IPS DF 6.9 (cell line): ENCODE measurements at regions not wholly inside any gene's neighbourhood (a gene's known extent, or its start where the extent isn't known, plus 50 kb on each side); places are given as distances from the start of the nearest gene placed in this dataset.
"Not testable (repeated sequence)": the region's sequence is repeated elsewhere in the genome, so short reads cannot be mapped to it uniquely, and the experiment has no call there.

ENCODE experiments used
- DNase-seq: peaks from one replicate; pipeline ENCODE4 v3.0.0-alpha.2; 2013; ENCODE audit warnings: low read depth, low spot score
- H3K27ac ChIP-seq: one replicate; pipeline ENCODE4 v1.5.1; 2013; ENCODE audit warnings: low read length, control low read depth
- H3K27me3 ChIP-seq: 2 replicates; pipeline ENCODE4 v1.6.1; 2013; ENCODE audit warnings: mild to moderate bottlenecking, low read length; ENCODE audit not compliant: control insufficient read depth, insufficient read depth
- H3K36me3 ChIP-seq: 2 replicates; pipeline ENCODE4 v1.6.1; 2013; ENCODE audit warnings: low read length; ENCODE audit not compliant: control insufficient read depth, insufficient read depth
- H3K4me1 ChIP-seq: 2 replicates; pipeline ENCODE4 v1.6.1; 2013; ENCODE audit warnings: low read length; ENCODE audit not compliant: control insufficient read depth, insufficient read depth
- H3K4me3 ChIP-seq: 2 replicates; pipeline ENCODE4 v1.5.1; 2013; ENCODE audit warnings: mild to moderate bottlenecking, low read length
- H3K9me3 ChIP-seq: 2 replicates; pipeline ENCODE4 v1.6.1; 2013; ENCODE audit warnings: low read length, inconsistent platforms; ENCODE audit not compliant: control insufficient read depth, insufficient read depth
- WGBS: extraction: QIAGEN DNeasy Blood & Tissue Kit; methylation state at CpG from one replicate; pipeline ENCODE4 v1.1.7; 2013; ENCODE audit warnings: mixed read lengths, missing lambda C conversion rate; ENCODE audit not compliant: insufficient read length, insufficient coverage; 5-methylcytosine and 5-hydroxymethylcytosine counted together

DNA sequence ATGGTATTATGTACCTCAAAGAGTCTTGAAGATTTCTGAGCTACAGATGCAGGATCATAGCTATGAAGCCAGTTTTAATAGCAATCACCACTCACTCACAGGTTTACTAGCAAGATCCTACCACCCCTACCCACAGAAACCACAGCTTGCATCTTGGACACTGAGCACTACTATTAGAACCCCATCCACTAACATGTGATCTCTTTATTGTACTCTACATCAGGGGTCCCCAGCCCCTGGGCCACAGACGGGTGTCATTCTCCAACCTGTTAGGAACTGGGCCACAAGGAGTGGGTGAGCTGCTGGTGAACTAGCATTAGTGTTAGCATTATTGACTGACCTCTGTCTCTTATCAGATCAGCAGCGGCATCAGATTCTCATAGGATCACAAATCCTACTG lies 844.8 kb upstream of the CHORDC1 start:
- no peaks in the 10 kb centered on the region; the same call in 1 of the 2 replicates for H3K4me1 ChIP-seq
- no peak overlapping the region for H3K4me3 ChIP-seq
- no peak overlapping the region for H3K27ac ChIP-seq
- H3K9me3 ChIP-seq, result no peaks in the 10 kb centered on the region
- DNase-seq, result no peak
- H3K27me3 ChIP-seq, result no peaks in the 10 kb centered on the region
- no CpG with 5 or more reads among the region's 2 CpGs for WGBS
- no peaks in the 10 kb centered on the region for H3K36me3 ChIP-seq

DNA sequence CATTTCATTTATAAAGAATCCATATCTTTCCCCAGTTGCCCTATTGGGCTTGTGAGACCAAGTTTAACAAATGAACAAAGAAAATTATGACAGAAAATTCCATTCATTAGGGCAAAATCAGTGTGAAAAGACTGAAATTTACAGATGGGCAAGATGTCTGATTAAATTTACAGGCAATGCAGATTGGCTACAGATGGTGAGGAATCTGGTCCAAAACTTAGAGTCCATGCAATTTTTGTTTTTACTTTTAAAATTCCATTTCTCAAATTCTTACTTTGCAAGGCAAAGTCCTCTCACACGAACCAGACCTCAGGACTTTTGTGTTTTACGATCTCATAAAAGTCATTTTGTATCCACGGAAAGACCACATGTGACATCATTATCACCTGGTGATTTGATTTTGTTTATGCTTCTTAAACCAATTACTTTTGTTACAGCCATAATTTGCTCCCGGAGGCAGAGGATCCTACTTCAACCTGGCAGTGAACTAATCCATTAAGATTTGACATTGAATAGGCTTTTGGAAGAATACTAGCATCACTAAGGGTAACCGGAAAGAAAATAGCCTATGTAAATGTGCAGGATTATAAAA lies 843.7 kb upstream of the CHORDC1 start:
- Histone ChIP-seq H3K27ac (no peak overlapping the region), H3K4me3 (no peak overlapping the region), H3K27me3 (no peaks in the 10 kb centered on the region), H3K9me3 (no peaks in the 10 kb centered on the region), H3K4me1 (no peaks in the 10 kb centered on the region; the same call in 1 of the 2 replicates), H3K36me3 (no peaks in the 10 kb centered on the region)
- WGBS, result no CpG with 5 or more reads among the region's 5 CpGs
- DNase-seq, result no peak

DNA sequence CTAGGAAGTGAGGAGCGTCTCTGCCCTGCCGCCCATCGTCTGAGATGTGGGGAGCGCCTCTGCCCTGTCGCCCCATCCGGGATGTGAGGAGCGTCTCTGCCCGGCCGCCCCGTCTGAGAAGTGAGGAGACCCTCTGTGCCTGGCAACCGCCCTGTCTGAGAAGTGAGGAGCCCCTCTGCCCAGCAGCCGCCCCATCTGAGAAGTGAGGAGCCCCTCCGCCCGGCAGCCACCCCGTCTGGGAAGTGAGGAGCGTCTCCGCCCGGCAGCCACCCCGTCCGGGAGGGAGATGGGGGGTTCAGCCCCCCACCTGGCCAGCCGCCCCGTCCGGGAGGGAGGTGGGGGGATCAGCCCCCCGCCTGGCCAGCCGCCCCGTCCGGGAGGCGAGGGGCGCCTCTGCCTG lies 840.5 kb upstream of the CHORDC1 start:
- H3K27ac ChIP-seq, H3K36me3 ChIP-seq, H3K9me3 ChIP-seq, DNase-seq, H3K27me3 ChIP-seq, H3K4me3 ChIP-seq, H3K4me1 ChIP-seq: not testable (repeated sequence)
- WGBS, result no CpG with 5 or more reads among the region's 29 CpGs

DNA sequence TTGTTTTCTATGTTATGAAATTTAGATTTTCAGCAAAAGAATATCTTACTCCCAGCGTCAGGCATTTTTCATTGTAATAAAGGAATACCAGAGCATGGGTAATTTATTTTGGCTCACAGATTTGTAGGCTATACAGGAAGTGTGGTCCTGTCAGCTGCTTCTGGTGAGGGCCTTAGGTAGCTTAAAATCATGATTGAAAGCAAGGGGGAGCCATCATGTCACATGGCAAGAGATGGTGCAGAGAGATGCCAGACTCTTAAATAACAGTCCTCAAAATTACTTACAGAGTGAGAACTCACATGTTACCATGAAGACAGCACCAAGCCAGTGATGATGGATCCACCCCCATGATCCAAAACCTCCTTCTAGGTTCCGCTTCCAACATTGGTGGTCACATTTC lies 825.0 kb upstream of the CHORDC1 start:
- Histone ChIP-seq H3K4me1 (no peaks in the 10 kb centered on the region), H3K27ac (no peak overlapping the region), H3K4me3 (no peak overlapping the region), H3K27me3 (no peaks in the 10 kb centered on the region), H3K36me3 (no peaks in the 10 kb centered on the region), H3K9me3 (no peaks in the 10 kb centered on the region)
- no CpG with 5 or more reads among the region's 2 CpGs for WGBS
- no peak for DNase-seq

DNA sequence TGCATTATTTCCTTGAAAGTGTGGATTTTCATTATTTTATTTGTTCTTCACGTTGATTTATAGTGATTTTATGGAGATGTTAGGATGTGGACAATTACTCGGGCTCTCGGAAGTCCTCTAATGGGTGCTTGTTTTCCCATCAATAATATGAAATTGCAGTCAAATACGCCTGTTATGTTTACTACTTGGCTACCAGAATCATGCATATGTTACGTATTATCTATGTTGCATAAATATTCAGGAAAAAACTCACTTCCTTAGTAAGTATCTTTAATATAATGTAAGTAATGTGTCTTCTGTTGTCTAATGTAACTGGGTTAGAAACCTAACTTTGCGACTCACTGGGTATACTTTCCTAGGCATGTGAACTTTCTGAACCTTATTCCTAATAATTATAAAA lies 823.4 kb upstream of the CHORDC1 start:
- H3K27ac ChIP-seq, result no peak overlapping the region
- H3K27me3 ChIP-seq, result no peaks in the 10 kb centered on the region
- H3K4me1 ChIP-seq, result no peaks in the 10 kb centered on the region
- H3K9me3 ChIP-seq, result no peaks in the 10 kb centered on the region
- 100% methylated on average over 1 of the region's 6 CpGs for WGBS
- no peak for DNase-seq
- no peaks in the 10 kb centered on the region for H3K36me3 ChIP-seq
- H3K4me3 ChIP-seq, result no peak overlapping the region

DNA sequence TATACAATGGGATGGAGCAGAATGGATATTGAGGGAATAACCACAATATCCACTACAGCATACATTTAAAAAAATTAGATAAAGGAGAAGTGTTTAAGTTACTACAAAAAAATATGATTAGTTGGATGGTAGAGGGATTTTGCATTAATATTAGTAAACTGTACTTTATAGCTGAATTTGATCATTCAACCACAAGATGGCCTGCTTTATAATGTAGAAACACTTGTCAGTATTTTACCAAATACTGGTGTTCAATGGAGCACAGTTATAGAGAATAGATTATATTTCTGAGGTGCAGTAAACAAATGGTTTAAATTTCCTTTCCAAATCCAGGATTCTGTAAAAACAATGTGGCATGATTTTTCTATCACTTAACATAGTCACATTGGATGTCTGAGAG lies 818.8 kb upstream of the CHORDC1 start:
- H3K27me3 ChIP-seq, result no peaks in the 10 kb centered on the region
- H3K4me3 ChIP-seq, result no peak overlapping the region
- H3K36me3 ChIP-seq, result no peaks in the 10 kb centered on the region
- H3K4me1 ChIP-seq, result no peaks in the 10 kb centered on the region
- H3K9me3 ChIP-seq, result no peaks in the 10 kb centered on the region
- no peak overlapping the region for H3K27ac ChIP-seq
- no peak for DNase-seq

DNA sequence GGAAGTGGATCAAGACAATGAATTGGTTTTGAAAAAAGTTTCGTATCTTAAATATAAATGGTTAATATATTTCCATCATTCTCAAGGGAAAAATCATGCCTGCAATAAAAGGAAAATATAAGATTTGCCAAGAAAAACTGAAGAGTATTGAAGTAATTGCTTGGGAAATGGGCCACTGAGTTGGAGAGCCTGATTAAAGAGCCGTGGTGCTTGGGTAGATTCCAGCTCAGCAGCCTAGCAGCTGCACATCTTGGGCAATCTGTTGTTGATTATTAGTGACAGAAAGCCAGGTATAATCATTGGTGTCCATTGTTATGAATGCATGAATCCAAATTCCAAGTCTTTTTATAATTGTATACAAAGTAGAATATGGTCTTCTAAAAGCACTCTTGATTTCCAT lies 800.9 kb upstream of the CHORDC1 start:
- Histone ChIP-seq H3K4me1 (no peaks in the 10 kb centered on the region), H3K4me3 (no peak overlapping the region), H3K27me3 (no peaks in the 10 kb centered on the region), H3K27ac (no peak overlapping the region), H3K36me3 (no peaks in the 10 kb centered on the region), H3K9me3 (no peaks in the 10 kb centered on the region)
- WGBS, result no CpG with 5 or more reads among the region's 2 CpGs
- DNase-seq, result no peak

DNA sequence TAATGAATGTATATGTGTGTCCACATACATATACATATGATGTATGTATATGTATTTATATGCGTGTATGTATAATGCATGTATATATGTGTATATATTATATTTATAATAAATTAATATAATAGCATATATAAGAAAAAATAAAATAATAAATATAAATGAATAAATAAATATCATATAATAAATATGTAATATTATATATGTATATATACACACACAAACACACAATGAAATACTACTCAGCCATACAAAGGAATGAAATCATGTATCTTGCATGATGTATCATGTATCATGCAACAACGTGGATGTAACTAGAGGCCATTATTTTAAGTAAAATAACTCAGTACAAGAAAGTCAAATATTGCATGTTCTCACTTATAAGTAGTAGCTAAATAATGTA lies 788.7 kb upstream of the CHORDC1 start:
- H3K27ac ChIP-seq, result no peak overlapping the region
- WGBS, result no CpG with 5 or more reads among the region's 2 CpGs
- no peaks in the 10 kb centered on the region for H3K9me3 ChIP-seq
- no peaks in the 10 kb centered on the region for H3K4me1 ChIP-seq
- H3K4me3 ChIP-seq, result no peak overlapping the region
- H3K27me3 ChIP-seq, result no peaks in the 10 kb centered on the region
- DNase-seq, result no peak
- no peaks in the 10 kb centered on the region for H3K36me3 ChIP-seq

DNA sequence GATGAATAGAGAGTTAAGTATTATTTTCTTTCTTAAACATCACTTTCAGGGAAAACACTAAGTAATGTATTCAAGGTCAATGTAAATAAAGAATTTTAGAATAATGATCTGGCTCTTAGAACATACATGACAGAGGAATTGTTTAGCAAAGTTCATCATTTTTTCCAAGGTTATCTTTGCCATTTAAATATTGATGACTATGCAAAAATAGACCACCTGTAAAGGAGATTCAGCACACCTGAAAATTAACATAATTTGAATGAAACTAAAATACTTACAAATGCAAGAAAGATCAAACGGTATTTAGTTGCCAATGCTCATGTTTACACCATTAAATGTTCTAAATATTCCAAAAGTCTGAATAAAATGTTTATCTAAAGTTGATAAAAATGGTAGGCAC lies 782.6 kb upstream of the CHORDC1 start:
- Histone ChIP-seq H3K36me3 (no peaks in the 10 kb centered on the region), H3K4me3 (no peak overlapping the region), H3K4me1 (no peaks in the 10 kb centered on the region), H3K27ac (no peak overlapping the region), H3K27me3 (no peaks in the 10 kb centered on the region), H3K9me3 (no peaks in the 10 kb centered on the region)
- no peak for DNase-seq
- WGBS, result no CpG with 5 or more reads among the region's 1 CpG

DNA sequence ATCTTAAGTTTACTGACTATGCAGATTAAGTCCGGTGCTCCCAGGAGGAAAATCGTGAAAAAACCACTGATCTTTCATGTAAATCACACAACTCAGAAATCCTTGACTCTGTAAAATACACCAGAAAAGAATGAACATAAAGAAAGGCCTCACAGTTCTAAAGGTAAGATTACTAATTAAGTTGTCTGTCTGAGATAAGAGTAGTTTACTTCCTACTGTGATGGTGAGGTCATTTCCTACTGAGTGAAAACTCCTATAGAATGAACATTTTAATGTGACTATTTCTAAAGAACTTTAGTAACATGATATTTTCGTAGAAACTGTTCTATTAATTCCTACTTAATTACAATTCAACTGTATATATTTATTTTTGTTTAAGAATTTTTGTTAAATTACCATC lies 774.4 kb upstream of the CHORDC1 start:
- Histone ChIP-seq H3K9me3 (no peaks in the 10 kb centered on the region), H3K36me3 (no peaks in the 10 kb centered on the region), H3K27ac (no peak overlapping the region), H3K4me3 (no peak overlapping the region), H3K4me1 (no peaks in the 10 kb centered on the region), H3K27me3 (no peaks in the 10 kb centered on the region)
- no CpG with 5 or more reads among the region's 3 CpGs for WGBS
- DNase-seq, result no peak

DNA sequence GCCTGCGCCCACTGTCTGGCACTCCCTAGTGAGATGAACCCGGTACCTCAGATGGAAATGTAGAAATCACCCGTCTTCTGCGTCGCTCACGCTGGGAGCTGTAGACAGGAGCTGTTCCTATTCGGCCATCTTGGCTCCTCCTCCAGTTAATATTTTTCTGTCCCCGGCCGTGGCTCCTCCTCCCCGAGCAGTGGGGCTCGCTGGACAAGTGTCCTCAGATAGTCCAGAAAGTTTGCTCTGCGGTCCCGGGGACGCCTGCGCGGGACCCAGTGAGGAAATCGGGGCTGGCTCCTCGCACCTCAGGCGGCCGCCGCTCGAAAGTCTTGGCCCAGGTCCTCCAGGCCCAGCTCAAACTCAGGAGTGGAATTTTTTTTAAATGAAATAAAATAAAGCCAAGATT lies 749.3 kb upstream of the CHORDC1 start:
- WGBS, result no CpG with 5 or more reads among the region's 22 CpGs
- H3K4me1 ChIP-seq, H3K9me3 ChIP-seq, H3K36me3 ChIP-seq, DNase-seq, H3K4me3 ChIP-seq, H3K27ac ChIP-seq, H3K27me3 ChIP-seq: not testable (repeated sequence)
